ENCODE measurements at regions not wholly inside any gene's neighbourhood (a gene's known extent, or its start where the extent isn't known, plus 50 kb on each side); places are given as distances from the start of the nearest gene placed in this dataset.

DNA sequence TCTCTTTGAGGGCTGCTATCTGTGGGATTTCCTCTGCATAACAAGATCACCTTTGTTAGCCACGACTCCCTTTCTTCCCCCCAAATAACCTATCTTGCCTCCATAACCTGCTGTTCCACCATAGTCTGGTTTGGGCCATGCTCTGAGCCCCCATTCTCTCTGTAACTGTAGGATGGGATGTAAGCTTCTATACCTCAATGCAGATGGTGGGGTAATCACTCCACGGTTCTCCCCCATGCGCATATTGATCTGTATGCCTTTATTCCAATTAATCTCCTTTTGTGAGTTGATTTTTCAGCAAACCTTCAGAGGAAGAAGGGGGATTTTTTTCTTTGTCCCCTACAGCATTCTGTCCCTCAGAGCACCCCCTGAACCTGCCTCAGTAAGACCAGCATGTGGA, 170.1 kb upstream of the IRF2BP2 start:
- TF ChIP-seq, protein P1, sequence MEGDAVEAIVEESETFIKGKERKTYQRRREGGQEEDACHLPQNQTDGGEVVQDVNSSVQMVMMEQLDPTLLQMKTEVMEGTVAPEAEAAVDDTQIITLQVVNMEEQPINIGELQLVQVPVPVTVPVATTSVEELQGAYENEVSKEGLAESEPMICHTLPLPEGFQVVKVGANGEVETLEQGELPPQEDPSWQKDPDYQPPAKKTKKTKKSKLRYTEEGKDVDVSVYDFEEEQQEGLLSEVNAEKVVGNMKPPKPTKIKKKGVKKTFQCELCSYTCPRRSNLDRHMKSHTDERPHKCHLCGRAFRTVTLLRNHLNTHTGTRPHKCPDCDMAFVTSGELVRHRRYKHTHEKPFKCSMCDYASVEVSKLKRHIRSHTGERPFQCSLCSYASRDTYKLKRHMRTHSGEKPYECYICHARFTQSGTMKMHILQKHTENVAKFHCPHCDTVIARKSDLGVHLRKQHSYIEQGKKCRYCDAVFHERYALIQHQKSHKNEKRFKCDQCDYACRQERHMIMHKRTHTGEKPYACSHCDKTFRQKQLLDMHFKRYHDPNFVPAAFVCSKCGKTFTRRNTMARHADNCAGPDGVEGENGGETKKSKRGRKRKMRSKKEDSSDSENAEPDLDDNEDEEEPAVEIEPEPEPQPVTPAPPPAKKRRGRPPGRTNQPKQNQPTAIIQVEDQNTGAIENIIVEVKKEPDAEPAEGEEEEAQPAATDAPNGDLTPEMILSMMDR (conservative IDR thresholded peaks at IDR 0.05; ENCODE audit: low read length): no peak
- TF ChIP-seq EZH2phosphoT487 (IDR thresholded peaks at IDR 0.05; ENCODE audit: borderline replicate concordance, low read depth, low read length): no peak

All from OCI-LY7 (cell line).